PC-9 (cell line): ENCODE measurements at regions not wholly inside any gene's neighbourhood (a gene's known extent, or its start where the extent isn't known, plus 50 kb on each side); places are given as distances from the start of the nearest gene placed in this dataset.

Experiments
- CTCF ChIP-seq: fragments of 200-600 bp; sonication (generic); conservative IDR thresholded peaks from 2 replicates; pipeline ENCODE4 v1.6.1; 2017; ENCODE audit warnings: mixed run types, antibody characterized with exemption, mild to moderate bottlenecking, moderate library complexity
- EZH2 ChIP-seq: fragments of 200-600 bp; sonication (generic); IDR thresholded peaks from 2 replicates; pipeline ENCODE4 v1.8.0; 2017; ENCODE audit warnings: antibody characterized with exemption, low read depth

- TF ChIP-seq CTCF (no peak), EZH2 (no peak)
Measured at GRCh38 chr13:65868099-65868498, 1362.0 kb downstream of the PCDH9 start.
